ENCODE measurements at regions not wholly inside any gene's neighbourhood (a gene's known extent, or its start where the extent isn't known, plus 50 kb on each side); places are given as distances from the start of the nearest gene placed in this dataset.

GRCh38 chr13:97145057-97145456 is 77.1 kb upstream of the MBNL2 start:
- no peak for TF ChIP-seq NR1H2 (CRISPR knock-in tag; IDR thresholded peaks at IDR 0.05)
- TF ChIP-seq, protein P1, sequence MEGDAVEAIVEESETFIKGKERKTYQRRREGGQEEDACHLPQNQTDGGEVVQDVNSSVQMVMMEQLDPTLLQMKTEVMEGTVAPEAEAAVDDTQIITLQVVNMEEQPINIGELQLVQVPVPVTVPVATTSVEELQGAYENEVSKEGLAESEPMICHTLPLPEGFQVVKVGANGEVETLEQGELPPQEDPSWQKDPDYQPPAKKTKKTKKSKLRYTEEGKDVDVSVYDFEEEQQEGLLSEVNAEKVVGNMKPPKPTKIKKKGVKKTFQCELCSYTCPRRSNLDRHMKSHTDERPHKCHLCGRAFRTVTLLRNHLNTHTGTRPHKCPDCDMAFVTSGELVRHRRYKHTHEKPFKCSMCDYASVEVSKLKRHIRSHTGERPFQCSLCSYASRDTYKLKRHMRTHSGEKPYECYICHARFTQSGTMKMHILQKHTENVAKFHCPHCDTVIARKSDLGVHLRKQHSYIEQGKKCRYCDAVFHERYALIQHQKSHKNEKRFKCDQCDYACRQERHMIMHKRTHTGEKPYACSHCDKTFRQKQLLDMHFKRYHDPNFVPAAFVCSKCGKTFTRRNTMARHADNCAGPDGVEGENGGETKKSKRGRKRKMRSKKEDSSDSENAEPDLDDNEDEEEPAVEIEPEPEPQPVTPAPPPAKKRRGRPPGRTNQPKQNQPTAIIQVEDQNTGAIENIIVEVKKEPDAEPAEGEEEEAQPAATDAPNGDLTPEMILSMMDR (IDR thresholded peaks at IDR 0.05): no peak
- no peak for TF ChIP-seq CREM (CRISPR knock-in tag; IDR thresholded peaks at IDR 0.05)
- no peak for TF ChIP-seq ZNF532 (CRISPR knock-in tag; IDR thresholded peaks at IDR 0.05; ENCODE audit: borderline replicate concordance)
- TF ChIP-seq ZSCAN18 (CRISPR knock-in tag; IDR thresholded peaks at IDR 0.05): no peak

All from WTC11 (cell line).